ENCODE measurements at regions not wholly inside any gene's neighbourhood (a gene's known extent, or its start where the extent isn't known, plus 50 kb on each side); places are given as distances from the start of the nearest gene placed in this dataset.
"Not testable (repeated sequence)": the region's sequence is repeated elsewhere in the genome, so short reads cannot be mapped to it uniquely, and the experiment has no call there.

- no peak for DNase-seq
Observed at GRCh38 chr16:87123356-87124001, 193.7 kb downstream of the C16orf95 start.

- not testable (repeated sequence) for DNase-seq
Observed at GRCh38 chr16:87124405-87124804, 192.8 kb downstream of the C16orf95 start.

GRCh38 chr16:87125206-87126155 lies 191.7 kb downstream of the C16orf95 start:
- DNase-seq, result no peak

GRCh38 chr16:87126403-87127025 lies 190.7 kb downstream of the C16orf95 start:
- DNase-seq, result no peak

- no peak for DNase-seq
Observed at GRCh38 chr16:87127061-87127765, 190.0 kb downstream of the C16orf95 start.

GRCh38 chr16:87127766-87128147 lies 189.4 kb downstream of the C16orf95 start:
- DNase-seq, result no peak

- no peak for DNase-seq
Observed at GRCh38 chr16:87129771-87130170, 187.4 kb downstream of the C16orf95 start.

- DNase-seq, result no peak
Observed at GRCh38 chr16:87131061-87131995, 185.9 kb downstream of the C16orf95 start.

GRCh38 chr16:87131996-87132345 lies 185.2 kb downstream of the C16orf95 start:
- DNase-seq, result no peak

- no peak for DNase-seq
Observed at GRCh38 chr16:87132361-87133014, 184.7 kb downstream of the C16orf95 start.

GRCh38 chr16:87133112-87133850 lies 183.9 kb downstream of the C16orf95 start:
- DNase-seq, result no peak

- DNase-seq, result no peak
Observed at GRCh38 chr16:87133966-87134627, 183.1 kb downstream of the C16orf95 start.

- no peak for DNase-seq
Observed at GRCh38 chr16:87134628-87134995, 182.6 kb downstream of the C16orf95 start.

GRCh38 chr16:87135246-87136030 lies 181.8 kb downstream of the C16orf95 start:
- no peak for DNase-seq

- no peak for DNase-seq
Observed at GRCh38 chr16:87138316-87138715, 178.9 kb downstream of the C16orf95 start.

GRCh38 chr16:87138738-87139267 lies 178.4 kb downstream of the C16orf95 start:
- DNase-seq, result no peak

GRCh38 chr16:87140211-87141200 lies 176.7 kb downstream of the C16orf95 start:
- DNase-seq, result no peak

- no peak for DNase-seq
Observed at GRCh38 chr16:87141402-87141801, 175.8 kb downstream of the C16orf95 start.
